ENCODE measurements at regions not wholly inside any gene's neighbourhood (a gene's known extent, or its start where the extent isn't known, plus 50 kb on each side); places are given as distances from the start of the nearest gene placed in this dataset.
A peak's percentile ranks its signal among the peaks of the same experiment; 100 is the strongest.

DNA sequence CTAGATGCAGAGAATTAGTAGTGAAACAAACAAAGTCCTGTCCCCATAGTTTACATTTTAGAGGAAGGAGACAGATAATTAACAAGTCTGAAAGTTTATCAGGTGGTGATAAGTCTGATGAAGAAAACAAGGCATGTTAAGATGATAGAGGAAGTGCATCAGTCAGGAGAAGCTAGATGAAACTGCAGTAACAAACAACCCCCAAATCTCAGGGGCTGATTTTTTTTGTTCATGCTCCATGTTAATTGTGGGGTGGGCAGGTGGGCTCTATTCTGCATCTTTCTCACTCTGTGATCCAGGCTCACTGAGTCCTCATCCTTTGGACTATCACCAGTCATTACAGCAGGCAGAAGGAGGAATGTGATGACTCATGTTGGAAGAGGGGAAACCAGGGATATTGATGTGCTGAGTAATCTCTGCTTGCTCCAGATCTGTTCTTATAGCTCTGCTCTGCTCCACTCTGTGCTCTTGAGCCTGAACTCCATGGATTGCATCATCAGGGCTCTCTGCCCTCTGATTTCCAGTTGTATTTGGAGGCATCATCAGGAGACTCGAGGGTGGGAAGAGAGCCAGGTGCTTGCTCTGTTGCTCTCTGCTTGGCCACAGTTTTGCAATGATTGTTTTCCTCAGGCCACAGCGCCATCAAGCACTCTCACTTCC, 166.9 kb downstream of the IER5 start:
- H3K4me3 ChIP-seq (ENCODE audit: low read depth, low read length) = no peak overlapping the region

DNA sequence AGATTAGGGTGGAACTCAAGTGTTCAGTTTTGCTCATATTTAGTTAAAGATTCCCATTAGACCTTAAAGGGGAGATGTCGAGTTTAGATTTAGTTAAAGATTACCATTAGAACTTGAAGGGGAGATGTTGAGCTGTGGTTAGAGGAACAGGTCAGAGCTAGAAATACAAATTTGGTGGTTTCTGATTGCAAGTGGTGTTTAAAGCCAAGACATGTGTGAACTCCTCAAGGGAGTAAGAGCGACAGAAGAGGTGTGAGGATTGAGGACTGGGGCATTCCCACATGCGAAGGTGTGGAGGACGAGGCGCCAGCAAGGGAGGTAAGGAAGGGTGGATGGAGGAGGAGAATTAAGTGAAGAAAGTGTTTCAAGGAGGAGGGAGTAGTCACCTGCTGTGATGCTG, 168.6 kb downstream of the IER5 start:
- no peak overlapping the region for H3K4me3 ChIP-seq (ENCODE audit: low read depth, low read length)

DNA sequence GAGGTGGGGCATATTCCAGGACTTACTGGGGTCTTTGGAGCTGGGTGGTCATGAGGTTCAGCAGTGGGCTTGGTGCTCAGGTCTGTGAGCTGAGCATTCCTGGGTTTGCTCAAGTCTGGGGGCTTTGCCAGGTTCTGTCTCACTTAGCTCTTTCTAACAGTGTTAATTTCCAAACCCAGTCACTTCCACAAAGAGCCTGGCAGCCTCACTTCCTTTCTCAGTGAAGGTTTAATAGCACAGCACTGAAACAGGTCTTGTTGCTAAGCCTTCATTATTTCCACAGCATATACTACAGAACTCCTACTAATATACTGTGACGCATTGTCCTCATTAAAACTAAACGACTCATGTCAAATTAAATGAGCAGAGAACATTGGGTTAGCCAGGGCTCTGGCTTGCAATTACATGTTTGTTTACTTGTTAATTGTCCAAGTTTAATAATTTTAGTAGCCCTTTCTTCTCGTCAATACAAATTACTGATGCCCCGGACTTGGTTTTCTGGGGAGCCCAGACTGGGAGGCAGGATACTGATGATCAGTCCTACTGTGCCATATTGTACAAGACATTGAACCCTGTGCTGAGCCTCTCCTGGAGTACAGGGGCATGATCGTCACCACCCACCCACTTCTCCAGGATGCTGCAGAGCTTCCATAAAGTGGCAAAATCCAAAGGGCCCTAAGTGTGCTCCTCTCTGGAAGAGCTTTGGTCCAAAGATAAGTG, 170.7 kb downstream of the IER5 start:
- H3K4me3 ChIP-seq (ENCODE audit: low read depth, low read length) = no peak overlapping the region

DNA sequence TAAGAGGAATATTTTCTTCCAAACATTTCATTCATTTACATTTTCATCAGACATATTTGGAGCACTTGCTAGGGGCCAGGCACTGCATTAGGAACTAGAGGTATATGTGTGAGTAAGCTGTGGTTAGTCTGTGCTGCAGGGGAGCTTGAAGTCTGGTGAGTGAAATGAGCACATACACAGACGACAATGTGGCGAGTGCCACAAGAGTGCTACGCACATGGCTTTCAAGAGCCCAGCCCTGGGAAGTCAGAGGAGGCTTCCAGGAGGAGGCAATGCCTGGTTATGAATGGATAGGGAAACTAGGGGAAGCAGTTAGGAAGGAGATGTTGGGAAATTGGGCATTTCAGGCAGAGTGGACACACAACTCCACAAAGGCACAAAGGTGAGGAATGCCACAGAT, 171.8 kb downstream of the IER5 start:
- no peak overlapping the region for H3K4me3 ChIP-seq (ENCODE audit: low read depth, low read length)

DNA sequence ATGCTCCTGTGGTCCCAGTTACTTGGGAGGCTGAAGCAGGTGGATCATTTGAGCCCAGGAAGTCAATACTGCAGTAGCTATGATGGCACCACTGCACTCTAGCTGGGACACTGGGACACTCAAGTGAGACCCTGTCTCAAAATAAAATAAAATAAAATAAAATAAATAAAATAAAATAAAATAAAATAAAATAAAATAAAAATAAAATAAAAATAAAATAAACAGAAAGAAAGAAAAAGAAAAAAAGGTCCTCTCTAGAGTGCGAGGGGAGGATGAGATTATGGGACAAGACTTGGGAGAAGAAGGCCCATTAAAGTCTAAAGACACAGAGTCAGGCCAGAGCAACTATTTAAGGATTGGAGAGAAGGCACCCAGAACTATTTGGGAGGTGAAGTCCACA, 172.5 kb downstream of the IER5 start:
- H3K4me3 ChIP-seq (ENCODE audit: low read depth, low read length) = no peak overlapping the region

DNA sequence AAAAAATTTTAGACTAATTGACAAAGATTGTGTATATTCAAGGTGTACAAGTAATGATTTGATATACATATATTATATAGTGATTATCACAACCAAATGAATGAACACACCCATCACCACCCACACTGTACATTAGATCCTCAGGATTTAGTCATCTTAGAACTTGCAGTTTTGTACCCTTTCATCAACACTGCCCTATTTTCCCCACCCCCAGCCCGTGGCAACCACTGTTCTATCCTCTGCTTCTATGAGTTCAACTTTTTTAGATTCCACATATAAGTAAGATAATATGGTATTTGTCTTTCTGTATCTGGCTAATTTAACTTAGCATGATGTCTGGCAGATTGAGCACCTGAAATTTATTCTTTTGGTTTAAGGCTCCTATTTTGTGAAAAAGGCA, 173.6 kb downstream of the IER5 start:
- H3K4me3 ChIP-seq (ENCODE audit: low read depth, low read length) = no peak overlapping the region

DNA sequence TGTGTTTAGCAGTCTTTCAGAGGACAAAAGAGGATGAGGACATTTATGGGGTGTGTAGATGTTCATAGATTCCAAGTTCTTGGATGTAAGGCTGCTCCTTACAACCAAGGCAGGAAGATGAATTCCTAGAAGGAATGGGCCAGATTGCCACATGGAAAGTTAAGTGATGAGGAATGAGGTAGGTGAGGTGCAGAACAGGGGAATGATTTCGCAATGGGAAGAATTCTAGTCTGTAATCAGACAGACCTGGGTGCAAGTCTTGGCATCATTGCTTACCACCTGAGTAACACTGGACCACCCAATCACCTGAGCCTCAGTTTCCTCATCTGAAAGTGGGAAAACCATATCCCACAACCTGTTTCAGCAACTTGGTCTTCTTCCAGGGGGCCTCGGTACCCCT, 174.9 kb downstream of the IER5 start:
- no peak overlapping the region for H3K4me3 ChIP-seq (ENCODE audit: low read depth, low read length)

DNA sequence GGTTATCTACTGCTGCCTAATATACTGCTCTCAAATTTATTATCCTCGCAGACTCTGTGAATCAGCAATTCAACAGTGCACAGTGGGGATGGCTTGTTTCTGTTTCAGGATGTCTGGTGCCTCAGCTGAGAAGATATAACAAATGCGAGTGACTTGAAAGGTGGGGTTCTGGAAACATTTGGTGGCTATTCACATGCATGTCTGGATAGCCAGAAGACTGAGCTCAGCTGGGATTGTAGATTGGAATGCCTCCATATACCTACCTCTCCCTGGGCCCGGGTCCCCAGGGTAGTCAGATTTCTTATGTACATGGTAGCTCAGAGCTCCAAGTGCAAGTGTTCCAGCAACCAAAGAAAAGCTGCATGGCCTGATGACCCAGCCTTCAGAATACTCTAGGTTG, 176.3 kb downstream of the IER5 start:
- no peak overlapping the region for H3K4me3 ChIP-seq (ENCODE audit: low read depth, low read length)

DNA sequence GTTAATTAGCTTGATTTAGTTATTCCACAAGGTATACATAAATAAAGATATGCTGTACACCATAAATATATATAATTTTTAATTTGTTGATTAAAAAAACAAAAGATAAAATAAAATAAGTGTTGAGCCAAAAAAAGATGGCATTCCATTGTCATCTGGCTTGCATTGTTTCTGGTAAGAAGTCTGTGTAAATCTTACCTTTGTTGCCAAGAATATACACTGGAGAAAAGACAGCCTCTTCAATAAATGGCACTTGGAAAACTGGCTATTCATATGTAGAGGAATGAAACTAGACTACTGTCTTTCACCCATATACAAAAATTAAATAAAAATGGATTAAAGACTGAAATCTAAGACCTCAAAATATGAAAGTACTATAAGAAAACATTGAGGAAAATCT, 196.5 kb downstream of the IER5 start:
- no peak overlapping the region for H3K4me3 ChIP-seq (ENCODE audit: low read depth, low read length)

DNA sequence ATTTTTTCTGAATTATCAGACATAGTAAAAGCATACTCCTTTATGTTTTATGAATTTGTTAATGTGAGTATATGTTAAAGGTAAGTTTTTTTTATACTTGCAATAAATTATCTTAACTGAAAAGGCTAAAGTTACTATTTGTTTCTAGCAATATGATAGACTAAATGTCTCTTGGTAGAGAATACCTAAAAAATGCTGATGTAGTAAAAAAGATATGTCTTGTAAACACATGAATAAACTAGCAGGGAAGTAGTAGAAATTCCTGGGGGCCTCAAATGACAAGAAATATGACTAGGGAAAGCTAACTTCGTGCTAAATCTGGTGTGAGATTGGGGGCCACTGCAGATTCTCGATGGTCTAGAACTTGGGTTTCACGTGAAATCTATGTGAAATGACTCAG, 188.1 kb upstream of the CACNA1E start:
- H3K4me3 ChIP-seq (ENCODE audit: low read depth, low read length) = no peak overlapping the region

DNA sequence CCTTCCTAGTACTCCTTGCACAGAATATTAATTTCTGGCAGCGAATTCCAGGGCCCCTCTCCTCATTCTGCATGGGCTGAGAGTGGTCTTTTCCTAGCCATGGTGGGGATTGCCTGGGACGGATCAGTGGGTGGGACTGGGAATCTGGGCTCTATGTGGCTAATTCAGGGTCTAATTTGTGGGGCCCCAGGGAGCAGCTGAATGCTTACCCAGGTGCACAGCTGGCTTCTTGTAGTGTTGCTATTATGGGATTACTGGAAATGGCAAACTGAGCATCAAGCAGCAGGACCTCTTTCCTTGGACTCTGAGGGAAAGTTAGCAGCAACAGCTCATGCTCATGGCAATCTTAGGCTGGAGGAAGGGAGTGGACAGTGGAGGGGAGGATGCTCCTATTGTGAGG, 187.1 kb upstream of the CACNA1E start:
- no peak overlapping the region for H3K4me3 ChIP-seq (ENCODE audit: low read depth, low read length)

DNA sequence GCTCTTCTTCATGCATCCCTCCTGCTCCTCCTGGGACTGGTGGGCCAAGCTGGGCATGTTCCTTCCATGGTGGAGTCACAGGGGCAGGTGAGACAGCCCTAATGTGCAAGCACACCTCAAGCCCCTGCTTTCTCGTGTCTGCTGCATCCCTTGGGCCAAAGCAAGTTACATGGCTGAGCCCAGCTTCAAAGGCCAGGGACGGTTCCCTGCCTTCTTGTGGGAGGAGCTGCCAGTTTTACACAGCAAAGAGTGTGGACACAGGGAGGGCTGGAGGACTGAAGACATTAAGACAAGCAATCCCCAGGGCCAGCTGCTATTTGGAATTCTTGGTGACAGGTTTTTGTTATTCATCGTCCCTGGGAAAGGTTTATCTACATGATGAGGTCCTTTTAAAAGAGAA, 175.2 kb upstream of the CACNA1E start:
- H3K4me3 ChIP-seq (ENCODE audit: low read depth, low read length) = no peak overlapping the region

DNA sequence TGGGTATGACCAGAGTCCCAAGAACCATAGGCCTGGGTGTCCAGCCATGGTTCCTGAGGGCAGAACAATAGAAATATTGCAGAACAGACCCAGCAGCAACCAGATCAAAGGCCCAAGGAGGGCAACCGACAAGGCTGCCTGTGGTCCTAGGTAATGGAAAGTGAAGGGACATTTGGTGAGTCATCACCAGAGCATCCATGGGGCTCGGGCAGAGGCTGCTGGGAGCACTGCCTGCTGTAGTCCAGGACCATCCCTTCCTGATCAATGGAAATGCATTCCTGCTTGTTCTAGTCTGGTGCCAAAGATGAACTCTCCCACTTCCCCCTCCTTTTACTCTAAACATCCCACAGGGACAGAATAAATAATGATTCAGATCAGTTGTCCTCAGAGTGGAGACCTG, 172.8 kb upstream of the CACNA1E start:
- no peak overlapping the region for H3K4me3 ChIP-seq (ENCODE audit: low read depth, low read length)

DNA sequence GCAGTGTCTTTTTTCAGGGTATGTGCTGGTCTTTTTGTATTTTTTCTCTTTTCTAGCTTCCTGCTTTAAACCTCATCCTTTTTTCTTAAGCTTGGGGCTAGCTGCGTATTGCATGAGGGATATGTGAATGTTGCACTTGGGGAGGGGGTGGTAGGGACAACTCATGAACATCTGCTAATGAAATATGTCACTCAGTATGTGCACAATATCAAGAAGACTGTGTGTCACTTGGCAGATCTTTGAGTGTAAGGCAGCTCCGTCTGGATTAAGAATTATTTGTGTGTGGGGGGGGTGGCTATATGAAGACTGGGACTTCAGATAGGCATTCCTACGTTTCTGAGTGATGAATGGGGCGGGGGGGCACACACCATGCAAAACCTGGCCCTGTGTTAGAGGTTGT, 170.4 kb upstream of the CACNA1E start:
- no peak overlapping the region for H3K4me3 ChIP-seq (ENCODE audit: low read depth, low read length)

DNA sequence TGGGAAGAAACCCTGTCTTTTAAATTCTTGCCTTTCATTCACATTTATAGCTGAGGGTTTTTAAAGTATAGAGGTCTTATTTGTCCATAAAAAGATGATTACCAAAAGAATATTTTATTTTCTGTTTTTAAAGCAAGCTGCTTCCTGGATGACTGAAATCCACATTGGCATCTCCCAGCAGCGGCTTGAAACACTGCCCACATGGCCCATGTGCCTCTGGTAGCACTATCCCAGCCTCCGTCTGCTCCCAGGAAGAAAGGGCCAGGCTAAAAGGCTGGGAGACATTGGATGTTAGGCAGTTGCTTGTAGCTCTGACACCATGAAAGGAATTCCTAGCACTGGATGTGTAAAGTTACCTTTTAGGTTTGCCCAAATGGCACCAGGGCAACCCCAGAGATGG, 169.9 kb upstream of the CACNA1E start:
- no peak overlapping the region for H3K4me3 ChIP-seq (ENCODE audit: low read depth, low read length)

DNA sequence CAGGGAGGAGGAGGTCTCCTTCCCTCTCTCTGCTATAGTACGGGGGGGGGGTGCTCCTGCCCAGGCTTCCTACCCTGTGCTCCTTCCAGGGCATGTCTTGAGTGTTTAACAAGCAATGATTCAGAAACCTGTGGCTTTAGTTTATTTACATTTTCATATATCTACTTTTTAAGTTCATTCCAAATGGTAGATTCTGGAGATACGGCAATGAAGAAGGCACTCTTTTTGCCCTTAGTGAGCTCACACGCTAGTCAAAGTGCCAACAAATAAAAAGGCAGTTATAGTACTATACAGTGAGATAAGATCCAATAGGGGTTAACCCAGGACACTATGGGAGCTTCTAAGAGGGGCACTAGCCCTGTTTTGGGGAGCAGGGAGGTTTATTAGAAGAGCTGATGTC, 169.3 kb upstream of the CACNA1E start:
- no peak overlapping the region for H3K4me3 ChIP-seq (ENCODE audit: low read depth, low read length)

DNA sequence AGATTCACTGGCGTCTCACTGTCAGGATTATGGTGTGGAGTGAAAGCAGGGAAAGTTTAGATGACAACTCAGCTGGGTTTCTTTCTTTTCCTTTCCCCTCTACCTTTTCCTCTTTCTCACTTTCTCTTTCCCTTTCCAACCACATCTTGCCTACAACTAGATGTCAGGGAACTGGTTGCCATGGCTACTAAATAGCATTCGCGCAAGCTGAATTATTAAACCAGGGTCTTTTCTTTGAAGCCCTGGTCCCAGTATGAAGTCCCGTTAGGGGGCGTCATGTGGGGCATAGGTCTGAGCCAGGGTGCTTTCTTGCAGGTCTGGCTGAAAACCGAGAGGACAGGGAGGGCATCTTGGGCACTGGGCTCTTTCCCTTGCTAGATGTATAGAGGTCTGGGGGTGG, 168.4 kb upstream of the CACNA1E start:
- no peak overlapping the region for H3K4me3 ChIP-seq (ENCODE audit: low read depth, low read length)

DNA sequence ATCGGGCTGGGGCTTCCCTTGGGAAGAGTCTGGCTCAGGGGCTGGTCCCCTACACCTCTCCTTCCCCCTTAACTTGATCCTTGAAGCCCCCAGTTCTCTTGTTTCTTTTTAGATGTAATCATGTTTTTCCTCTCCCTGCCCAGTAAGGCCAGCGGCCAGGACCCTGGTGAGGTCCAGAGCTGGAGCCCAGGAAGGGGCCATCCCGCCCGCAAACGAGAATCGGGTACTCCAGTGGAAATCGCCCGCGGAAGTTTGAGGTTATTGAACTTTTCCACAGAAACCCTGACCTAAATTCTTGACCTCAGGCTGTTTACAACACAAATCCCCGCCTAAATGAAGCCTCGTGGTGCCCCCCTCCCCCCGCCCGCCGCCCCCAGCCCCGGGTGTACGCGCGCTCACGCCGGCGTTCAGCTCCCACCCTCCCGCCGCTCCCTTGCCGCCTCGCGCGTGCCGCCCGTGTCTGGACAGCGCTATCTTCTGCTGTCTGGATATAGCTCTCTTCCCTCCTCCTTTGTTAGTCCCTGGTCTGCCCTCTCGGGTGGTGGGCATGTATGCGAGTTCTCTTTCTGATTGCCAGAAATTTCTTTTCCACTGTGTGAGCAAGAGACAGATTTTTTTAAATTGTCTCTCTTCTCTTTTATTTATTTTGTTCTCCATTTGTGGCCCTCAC, 165.9 kb upstream of the CACNA1E start:
- peak overlapping the region; percentile 14 for H3K4me3 ChIP-seq (ENCODE audit: low read depth, low read length)

DNA sequence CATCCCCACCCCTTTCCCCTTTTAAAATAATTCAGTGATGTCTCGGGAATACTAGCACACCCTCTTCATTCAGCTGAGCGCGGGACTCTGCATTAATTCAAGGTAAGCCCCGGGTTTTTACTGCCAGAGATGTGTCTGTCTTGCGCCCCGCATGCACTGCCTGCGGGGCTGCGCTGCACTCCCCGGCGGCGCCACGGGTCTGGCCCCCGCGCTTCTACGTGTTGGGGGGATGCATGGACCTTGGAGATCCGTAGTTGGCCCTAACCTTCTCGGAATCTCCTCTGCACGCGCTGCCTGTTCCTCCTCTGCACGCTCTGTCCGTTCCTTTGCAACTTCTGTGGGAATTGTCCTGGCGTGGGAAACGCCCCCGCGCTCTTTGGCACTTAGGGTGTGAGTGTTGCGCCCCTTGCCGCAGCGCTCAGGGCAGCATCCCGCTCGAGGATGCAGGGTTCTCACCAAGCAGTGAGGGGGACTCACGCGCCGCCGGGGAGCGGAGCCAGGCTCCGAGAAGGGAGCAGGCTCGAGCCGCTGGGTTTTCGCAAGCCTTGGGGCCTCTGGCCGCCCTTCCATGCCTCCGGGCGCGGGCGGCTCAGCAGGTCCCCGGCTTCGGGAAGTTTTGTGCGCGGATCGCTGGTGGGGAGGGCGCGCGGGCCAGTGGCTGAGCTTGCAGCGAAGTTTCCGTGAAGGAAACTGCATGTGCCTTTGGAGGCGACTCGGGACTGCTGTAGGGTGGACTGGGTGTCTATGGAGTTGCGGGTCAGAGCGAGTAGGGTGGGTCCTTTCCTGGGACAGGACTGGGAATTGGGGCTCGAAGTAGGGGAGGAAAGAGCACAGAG, 165.1 kb upstream of the CACNA1E start:
- peak overlapping the region; percentile 30 for H3K4me3 ChIP-seq (ENCODE audit: low read depth, low read length)

DNA sequence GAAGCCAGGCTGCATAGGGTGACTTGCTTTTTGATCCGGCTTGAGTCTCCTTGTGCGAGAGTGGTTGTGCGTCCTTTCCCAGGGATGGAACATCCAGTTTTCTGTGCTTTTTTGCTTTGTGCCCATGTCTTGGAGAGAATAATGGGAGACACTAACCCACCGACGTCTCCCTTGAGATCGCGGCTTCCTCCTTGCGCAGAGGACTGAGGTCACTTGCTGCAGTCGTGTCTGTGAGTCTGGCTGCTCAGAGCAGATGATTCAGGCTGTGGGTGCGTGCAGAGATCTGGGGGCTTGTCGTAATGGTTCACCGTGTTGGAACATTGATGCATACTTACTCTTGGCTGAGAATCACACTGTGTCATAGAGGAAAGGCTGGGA, 164.5 kb upstream of the CACNA1E start:
- peak overlapping the region; percentile 30 for H3K4me3 ChIP-seq (ENCODE audit: low read depth, low read length)

DNA sequence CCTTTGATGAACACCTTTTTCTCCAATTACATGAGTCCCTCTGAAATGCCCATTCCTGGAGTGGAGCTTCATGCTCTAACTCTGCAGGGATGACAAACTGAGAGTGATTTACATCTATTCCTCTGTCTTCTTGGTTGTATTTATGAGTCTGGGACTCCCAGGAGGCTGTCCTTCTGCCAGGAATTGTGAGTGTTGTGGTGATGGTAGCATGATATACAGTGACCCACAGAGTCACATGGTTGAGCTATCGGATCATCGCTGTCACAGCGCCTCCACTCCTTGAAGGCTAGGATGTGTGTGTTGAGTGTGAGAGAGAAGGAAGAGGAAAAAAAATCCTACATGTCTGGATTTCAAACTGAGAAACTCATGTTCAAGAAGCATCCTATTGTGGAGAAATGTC, 163.4 kb upstream of the CACNA1E start:
- no peak overlapping the region for H3K4me3 ChIP-seq (ENCODE audit: low read depth, low read length)

All from iPS-11a (cell line).